A172 (cell line): ENCODE measurements at regions not wholly inside any gene's neighbourhood (a gene's known extent, or its start where the extent isn't known, plus 50 kb on each side); places are given as distances from the start of the nearest gene placed in this dataset.

Experiments
- DNase-seq: peaks from one replicate; pipeline ENCODE4 v3.0.0-alpha.2; 2015; ENCODE audit warnings: low spot score

DNA sequence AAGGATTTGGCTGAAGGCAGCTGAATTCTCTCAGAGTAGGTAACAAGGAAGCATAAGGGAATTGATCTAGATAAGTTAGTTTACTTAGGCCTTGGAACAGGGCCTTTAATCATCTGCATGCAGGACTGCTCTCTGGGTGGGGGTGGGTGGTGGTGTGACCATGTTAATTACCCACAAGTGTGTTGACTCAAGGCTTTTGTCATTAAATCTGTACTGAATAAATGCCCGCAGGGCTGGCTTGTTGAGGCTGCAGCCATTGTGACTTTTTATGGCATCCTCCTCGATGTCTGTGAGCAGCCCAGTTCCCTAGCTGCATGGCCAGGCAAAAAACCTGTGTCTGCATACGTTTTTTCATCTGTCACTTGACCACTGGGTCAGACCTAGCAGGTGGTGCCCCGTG, 63.5 kb upstream of the ASCC3 start:
- no peak for DNase-seq

GRCh38 chr6:100946021-100946540, 65.0 kb upstream of the ASCC3 start:
- no peak for DNase-seq

DNA sequence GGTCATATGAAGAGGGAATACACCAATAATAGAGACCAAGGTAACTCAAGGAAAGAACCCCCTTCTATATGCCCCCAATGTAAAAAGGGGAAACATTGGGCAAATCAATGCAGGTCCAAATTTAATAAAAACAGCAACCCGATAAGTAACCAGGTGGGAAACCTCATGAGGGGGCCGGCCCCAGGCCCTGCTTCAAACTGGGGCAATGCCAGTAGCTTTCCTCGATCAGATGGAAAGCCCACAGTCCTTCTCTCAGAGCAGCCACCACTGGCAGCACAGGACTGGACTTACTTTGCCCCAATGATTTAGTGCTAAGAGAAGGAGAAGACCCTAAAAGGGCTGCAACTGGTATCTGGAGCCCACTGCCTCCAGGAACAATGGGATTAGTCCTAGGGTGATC, 65.6 kb upstream of the ASCC3 start:
- no peak for DNase-seq

- DNase-seq, result peak; percentile 62
Observed at GRCh38 chr6:100948381-100949133, 67.4 kb upstream of the ASCC3 start.

DNA sequence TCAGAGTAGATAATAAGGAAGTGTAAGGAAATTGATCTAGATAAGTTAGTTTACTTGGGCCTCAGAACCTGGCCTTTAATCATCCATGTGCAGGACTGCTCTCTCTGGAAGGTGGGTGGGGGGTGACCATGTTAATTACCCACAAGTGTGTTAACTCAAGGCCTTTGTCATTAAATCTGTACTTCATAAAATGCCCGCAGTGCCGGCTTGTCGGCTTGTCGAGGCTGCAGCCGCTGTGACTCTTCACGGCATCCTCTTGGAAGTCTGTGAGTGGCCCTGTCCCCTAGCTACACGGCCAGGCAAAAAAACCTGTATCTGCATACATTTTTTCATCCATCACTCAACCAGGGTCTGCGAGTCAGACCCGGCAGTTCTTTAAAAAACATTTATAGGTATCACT, 70.9 kb upstream of the ASCC3 start:
- no peak for DNase-seq

GRCh38 chr6:100959280-100959679, 78.2 kb upstream of the ASCC3 start:
- no peak for DNase-seq

GRCh38 chr6:100962466-100962865, 81.3 kb upstream of the ASCC3 start:
- no peak for DNase-seq

GRCh38 chr6:100965067-100965466, 83.9 kb upstream of the ASCC3 start:
- no peak for DNase-seq

DNA sequence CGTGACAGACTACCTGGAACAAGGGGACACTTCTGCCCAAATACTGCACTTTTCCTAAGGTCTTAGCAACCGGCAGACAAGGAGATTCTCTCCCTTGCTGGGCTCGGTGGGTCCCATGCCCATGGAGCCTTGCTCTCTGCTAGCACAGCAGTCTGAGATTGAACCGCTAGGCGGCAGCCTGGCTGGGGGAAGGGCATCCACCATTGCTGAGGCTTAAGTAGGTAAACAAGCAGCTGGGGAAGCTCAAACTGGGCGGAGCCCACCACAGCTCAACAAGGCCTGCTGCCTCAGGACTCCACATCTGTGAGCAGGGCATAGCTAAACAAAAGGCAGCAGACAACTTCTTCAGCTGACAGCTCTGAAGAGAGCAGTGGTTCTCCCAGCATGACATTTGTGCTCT, 87.8 kb upstream of the ASCC3 start:
- peak; percentile 10 for DNase-seq

DNA sequence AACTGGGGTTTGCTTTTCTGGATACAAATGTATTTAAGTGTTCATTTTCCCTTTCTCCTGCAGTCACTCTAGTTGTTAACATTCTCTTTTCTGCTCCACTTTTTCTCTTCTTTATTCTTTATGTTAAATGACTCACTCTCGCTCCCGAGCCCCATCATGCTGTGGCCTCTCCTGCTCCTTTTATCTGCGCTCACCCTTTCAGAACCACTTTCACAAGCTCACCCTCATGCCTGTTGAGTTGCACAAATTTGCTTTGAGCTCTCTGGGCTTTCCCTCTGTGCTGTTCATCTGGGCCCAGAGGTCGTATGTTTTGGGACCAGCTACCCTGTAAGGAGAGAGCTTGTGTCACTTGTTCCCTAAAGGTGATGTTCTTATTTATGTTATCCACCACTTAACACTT, 98.1 kb upstream of the ASCC3 start:
- DNase-seq, result no peak

DNA sequence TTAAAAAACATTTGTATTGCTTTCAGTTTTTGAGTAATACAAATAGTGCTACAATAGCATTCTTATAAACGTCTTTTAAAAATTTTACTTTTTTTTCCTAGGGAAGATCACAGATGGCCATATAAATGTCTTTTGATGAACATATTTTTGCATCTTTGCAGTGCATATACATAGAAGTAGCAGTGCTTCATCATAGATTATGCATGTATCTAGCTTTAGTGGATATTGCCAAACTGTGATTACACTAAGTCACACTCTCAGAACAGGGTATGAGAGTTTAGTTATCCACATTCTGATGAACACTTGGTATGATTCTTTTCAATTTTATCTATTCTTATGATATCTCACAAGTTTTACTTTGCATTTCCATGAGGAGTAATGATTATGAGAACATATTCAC, 99.8 kb upstream of the ASCC3 start:
- DNase-seq, result no peak

- DNase-seq, result no peak
Observed at GRCh38 chr6:100986921-100987320, 105.8 kb upstream of the ASCC3 start.

GRCh38 chr6:100987556-100987955, 106.4 kb upstream of the ASCC3 start:
- no peak for DNase-seq

DNA sequence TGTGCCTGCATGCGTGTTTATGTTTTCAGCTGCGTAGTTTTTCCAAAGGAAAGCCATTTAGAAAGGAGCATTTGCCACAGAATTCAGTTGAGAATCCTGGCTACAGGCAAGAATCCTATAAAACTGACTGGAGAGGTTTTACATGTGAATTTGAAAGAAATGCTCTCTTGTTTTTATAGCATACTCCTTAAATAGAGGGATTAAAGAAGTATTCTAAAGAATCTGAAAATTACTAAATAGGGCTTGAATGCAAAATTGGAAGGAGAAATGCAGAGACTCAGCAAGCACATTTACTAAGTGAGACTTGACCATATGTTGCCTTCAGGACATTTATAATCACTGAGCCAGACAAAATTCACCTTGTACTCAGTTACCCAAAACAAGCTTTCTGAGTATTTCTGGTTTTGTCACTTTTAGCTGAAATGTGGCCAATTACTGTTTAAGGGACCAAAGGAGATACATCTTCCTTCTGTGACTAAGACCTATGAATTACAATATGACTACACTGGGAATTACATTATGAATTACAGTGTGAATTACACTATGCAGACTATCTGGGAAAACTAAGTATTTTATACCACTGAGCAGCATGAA, 107.4 kb upstream of the ASCC3 start:
- DNase-seq, result no peak

- no peak for DNase-seq
Observed at GRCh38 chr6:100990070-100990469, 108.9 kb upstream of the ASCC3 start.

GRCh38 chr6:100996409-100996808, 115.3 kb upstream of the ASCC3 start:
- DNase-seq, result no peak

DNA sequence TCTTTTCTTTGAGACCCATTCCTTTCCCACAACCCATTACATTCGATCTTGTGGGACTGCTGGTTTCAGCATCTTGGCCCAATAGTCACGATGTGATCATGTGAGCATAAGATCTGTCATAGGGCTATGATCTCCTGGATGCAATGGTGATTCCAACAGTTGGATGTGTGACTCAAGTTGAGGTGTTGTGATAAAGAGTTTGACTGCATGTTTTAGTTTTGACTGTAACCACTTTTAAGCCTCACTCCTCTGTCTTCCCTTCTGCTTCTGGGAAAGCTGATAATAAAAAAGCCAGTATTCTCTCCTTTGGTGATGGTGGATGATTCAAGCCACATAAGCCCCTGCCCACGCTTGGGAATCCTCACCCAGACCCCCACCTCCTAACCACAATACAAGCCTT, 117.0 kb upstream of the ASCC3 start:
- DNase-seq, result peak; percentile 25

- no peak for DNase-seq
Observed at GRCh38 chr6:100999034-100999597, 118.0 kb upstream of the ASCC3 start.

DNA sequence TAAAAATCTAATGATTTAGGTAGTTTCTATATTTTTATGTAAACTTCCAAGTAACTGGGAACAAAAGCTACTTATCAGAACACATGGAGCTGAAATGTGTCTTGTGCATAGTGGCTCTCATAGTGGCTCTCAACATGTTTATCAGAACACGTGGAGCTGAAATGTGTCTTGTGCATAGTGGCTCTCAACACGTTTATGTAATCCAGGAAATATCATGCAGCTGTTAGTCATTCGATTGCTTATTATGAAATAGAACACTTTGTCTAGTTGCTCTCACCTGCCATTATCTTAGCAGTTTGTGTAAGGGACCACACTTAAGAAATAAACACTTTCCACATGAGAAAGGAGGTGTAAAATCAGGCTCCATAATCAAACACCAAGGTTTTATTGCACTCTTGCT, 119.2 kb upstream of the ASCC3 start:
- no peak for DNase-seq

GRCh38 chr6:101001012-101001411, 119.9 kb upstream of the ASCC3 start:
- DNase-seq, result no peak

- no peak for DNase-seq
Observed at GRCh38 chr6:101001607-101002006, 120.5 kb upstream of the ASCC3 start.

- no peak for DNase-seq
Observed at GRCh38 chr6:101003075-101003474, 121.9 kb upstream of the ASCC3 start.

GRCh38 chr6:101011186-101011585, 130.1 kb upstream of the ASCC3 start:
- peak; percentile 2 for DNase-seq
